GM23338 (cell line): ENCODE measurements at regions not wholly inside any gene's neighbourhood (a gene's known extent, or its start where the extent isn't known, plus 50 kb on each side); places are given as distances from the start of the nearest gene placed in this dataset.
A peak's percentile ranks its signal among the peaks of the same experiment; 100 is the strongest.

Experiments used
- ATAC-seq: fragments of 200-7000 bp; cut with Tn5 transposase; 3 replicates; pipeline ENCODE4 v1.9.1; 2020
- DNase-seq: peaks from one replicate; pipeline ENCODE4 v3.0.0-alpha.2; 2015; ENCODE audit warnings: low spot score
- H2AFZ ChIP-seq: fragments of 200-600 bp; sonication (generic); 2 replicates; pipeline ENCODE4 v1.8.0; 2016; ENCODE audit warnings: antibody characterized with exemption, mild to moderate bottlenecking, moderate library complexity
- H3F3A ChIP-seq: fragments of 200-600 bp; sonication (generic); replicated peaks from 2 replicates; pipeline ENCODE4 v1.8.0; 2017; ENCODE audit warnings: antibody characterized with exemption, mixed run types, low read depth
- H3K27ac ChIP-seq: fragments of 200-600 bp; sonication (generic); 2 replicates; pipeline ENCODE4 v1.6.1; 2016; ENCODE audit warnings: low read depth
- H3K27me3 ChIP-seq: fragments of 200-600 bp; sonication (generic); 2 replicates; pipeline ENCODE4 v1.8.0; 2016; ENCODE audit warnings: mild to moderate bottlenecking, mixed run types, moderate library complexity; ENCODE audit not compliant: insufficient read depth
- H3K36me3 ChIP-seq: fragments of 200-600 bp; sonication (generic); 2 replicates; pipeline ENCODE4 v1.8.0; 2016; ENCODE audit warnings: mild to moderate bottlenecking; ENCODE audit not compliant: insufficient read depth
- H3K4me1 ChIP-seq: fragments of 200-600 bp; sonication (generic); 2 replicates; pipeline ENCODE4 v1.8.0; 2016; ENCODE audit warnings: mild to moderate bottlenecking, moderate library complexity; ENCODE audit not compliant: insufficient read depth
- H3K4me2 ChIP-seq: fragments of 200-600 bp; sonication (generic); 2 replicates; pipeline ENCODE4 v1.7.1; 2017; ENCODE audit warnings: mixed run types
- H3K4me3 ChIP-seq: fragments of 200-600 bp; sonication (generic); 2 replicates; pipeline ENCODE4 v1.6.1; 2016; ENCODE audit warnings: mixed run types
- H3K79me2 ChIP-seq: fragments of 200-600 bp; sonication (generic); replicated peaks from 2 replicates; pipeline ENCODE4 v1.8.0; 2017; ENCODE audit warnings: mild to moderate bottlenecking; ENCODE audit not compliant: insufficient read depth
- H3K9me2 ChIP-seq: fragments of 200-600 bp; sonication (generic); 2 replicates; pipeline ENCODE4 v1.8.0; 2017; ENCODE audit not compliant: insufficient read depth
- H4K20me1 ChIP-seq: fragments of 200-600 bp; sonication (generic); replicated peaks from 2 replicates; pipeline ENCODE4 v1.8.0; 2017; ENCODE audit warnings: mild to moderate bottlenecking; ENCODE audit not compliant: insufficient read depth
- H3K27ac Mint-ChIP-seq: 2 replicates; pipeline ENCODE4 v1.8.0; 2020; ENCODE audit warnings: inconsistent platforms, mild to moderate bottlenecking, moderate library complexity, mixed read lengths
- H3K27me3 Mint-ChIP-seq: 3 replicates; pipeline ENCODE4 v1.8.0; 2022; ENCODE audit warnings: low read depth, mild to moderate bottlenecking, moderate library complexity, mixed read lengths, inconsistent platforms; ENCODE audit not compliant: insufficient read depth, poor library complexity
- H3K36me3 Mint-ChIP-seq: 3 replicates; pipeline ENCODE4 v1.8.0; 2021; ENCODE audit warnings: low read depth, mild to moderate bottlenecking, inconsistent platforms, moderate library complexity, mixed read lengths
- H3K4me1 Mint-ChIP-seq: 3 replicates; pipeline ENCODE4 v1.8.0; 2020; ENCODE audit warnings: mild to moderate bottlenecking, inconsistent platforms, mixed read lengths
- H3K4me3 Mint-ChIP-seq: 3 replicates; pipeline ENCODE4 v1.8.0; 2021; ENCODE audit warnings: moderate library complexity, mild to moderate bottlenecking, inconsistent platforms, mixed read lengths
- H3K9me3 Mint-ChIP-seq: 3 replicates; pipeline ENCODE4 v1.8.0; 2020; ENCODE audit warnings: moderate library complexity, mild to moderate bottlenecking, inconsistent platforms, mixed read lengths
- CREB1 ChIP-seq: fragments of 250-450 bp; sonication (Bioruptor Pico); IDR thresholded peaks from 2 replicates; pipeline ENCODE4 v1.5.0; 2020; ENCODE audit warnings: low read depth, mild to moderate bottlenecking, moderate library complexity
- CTCF ChIP-seq, 2 experiments: fragments of 200-600 bp in 1 of 2; sonication (generic) in 1 of 2; conservative IDR thresholded peaks; 2 replicates each; pipeline versions ENCODE4 v1.5.1 to v1.6.1; 2016 to 2017; ENCODE audit warnings: antibody characterized with exemption in 2 of 2, low read depth in 2 of 2, mild to moderate bottlenecking in 2 of 2, moderate library complexity in 1 of 2
- ETS1 ChIP-seq: IDR thresholded peaks from 2 replicates; pipeline ENCODE4 v1.6.1; 2016; ENCODE audit warnings: antibody characterized with exemption
- EZH2 ChIP-seq: fragments of 200-600 bp; sonication (generic); IDR thresholded peaks from one replicate; pipeline ENCODE4 v1.8.0; 2017; ENCODE audit warnings: antibody characterized with exemption, mild to moderate bottlenecking, low read depth; ENCODE audit not compliant: unreplicated experiment
- JUNB ChIP-seq: IDR thresholded peaks from one replicate; pipeline ENCODE4 v1.6.1; 2016; ENCODE audit warnings: antibody characterized with exemption; ENCODE audit not compliant: unreplicated experiment
- NANOG ChIP-seq: IDR thresholded peaks from 2 replicates; pipeline ENCODE4 v1.6.1; 2016; ENCODE audit warnings: antibody characterized with exemption, borderline replicate concordance
- POLR2AphosphoS5 ChIP-seq: IDR thresholded peaks from 2 replicates; pipeline ENCODE4 v1.6.1; 2016; ENCODE audit warnings: antibody characterized with exemption, low read depth
- REST ChIP-seq: IDR thresholded peaks from one replicate; pipeline ENCODE4 v1.6.1; 2018; ENCODE audit warnings: antibody characterized with exemption; ENCODE audit not compliant: unreplicated experiment
- STAT1 ChIP-seq: IDR thresholded peaks from one replicate; pipeline ENCODE4 v1.6.1; 2016; ENCODE audit warnings: antibody characterized with exemption; ENCODE audit not compliant: unreplicated experiment
- ZNF114 ChIP-seq: fragments of 250-450 bp; sonication (Bioruptor Pico); IDR thresholded peaks from 2 replicates; pipeline ENCODE4 v1.5.0; 2020; ENCODE audit warnings: mild to moderate bottlenecking, moderate library complexity
- ZNF331 ChIP-seq: fragments of 250-450 bp; sonication (Bioruptor Pico); IDR thresholded peaks from 2 replicates; pipeline ENCODE4 v1.5.0; 2020; ENCODE audit warnings: low read depth, mild to moderate bottlenecking, moderate library complexity

- no peaks in the 10 kb centered on the region for H3K27me3 ChIP-seq
- DNase-seq (peak; percentile 82), ATAC-seq (peak; percentile 100)
- H3K79me2 ChIP-seq: no peaks in the 10 kb centered on the region
- no peaks in the 10 kb centered on the region for H3K27me3 Mint-ChIP-seq
- no peak overlapping the region for H3K27ac Mint-ChIP-seq
- H3K4me1 ChIP-seq: no peaks in the 10 kb centered on the region
- H3K4me1 Mint-ChIP-seq: no peaks in the 10 kb centered on the region
- H3K4me3 ChIP-seq: no peak overlapping the region
- H3K9me2 ChIP-seq: no peaks in the 10 kb centered on the region
- no peaks in the 10 kb centered on the region for H3K36me3 Mint-ChIP-seq
- no peak overlapping the region for H3K27ac ChIP-seq
- H2AFZ ChIP-seq: no peak overlapping the region
- TF ChIP-seq CTCF (conservative IDR thresholded peaks at IDR 0.05; ENCODE audit: low read depth in 2 of 2) (peak; percentile 74 to 83), POLR2AphosphoS5 (no peak)
- H4K20me1 ChIP-seq: no peaks in the 10 kb centered on the region
- H3K4me3 Mint-ChIP-seq: no peak overlapping the region
- no peaks in the 10 kb centered on the region for H3F3A ChIP-seq
- H3K36me3 ChIP-seq: no peaks in the 10 kb centered on the region
- H3K9me3 Mint-ChIP-seq: no peaks in the 10 kb centered on the region; the same call in 2 of the 3 replicates
- H3K4me2 ChIP-seq: no peak overlapping the region
These were observed 136.7 kb upstream of the SPHKAP start for GRCh38 chr2:228318218-228318617.

DNA sequence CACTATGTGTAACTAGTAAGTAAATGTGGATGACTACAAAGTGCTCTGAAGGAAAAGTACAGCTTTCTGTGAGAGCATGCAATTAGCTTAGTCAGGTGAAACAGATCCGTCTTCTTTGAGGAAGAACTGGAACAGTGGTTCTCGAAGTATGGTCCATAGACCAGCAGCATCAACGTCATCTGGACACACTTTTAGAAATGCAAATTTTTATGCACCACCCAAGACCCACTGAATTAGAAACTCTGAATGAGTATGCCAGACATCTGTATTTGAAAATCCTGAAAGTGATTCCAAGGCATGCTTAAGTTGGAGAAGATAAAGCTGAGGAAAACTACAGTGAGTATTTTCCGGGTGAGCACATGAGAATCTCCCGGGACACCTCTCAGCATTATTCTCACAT, 130.7 kb upstream of the SPHKAP start:
- H4K20me1 ChIP-seq: no peaks in the 10 kb centered on the region
- no peaks in the 10 kb centered on the region for H3K36me3 ChIP-seq
- H3K9me3 Mint-ChIP-seq: no peaks in the 10 kb centered on the region; the same call in 2 of the 3 replicates

More for the DNA sequence above, 130.7 kb upstream of the SPHKAP start:
- Mint-ChIP-seq H3K4me3 (no peak overlapping the region), H3K27ac (no peak overlapping the region), H3K27me3 (no peaks in the 10 kb centered on the region), H3K36me3 (no peaks in the 10 kb centered on the region), H3K4me1 (no peaks in the 10 kb centered on the region)
- DNase-seq (no peak), ATAC-seq (no peak)
- Histone ChIP-seq H3K4me1 (no peaks in the 10 kb centered on the region), H3K79me2 (no peaks in the 10 kb centered on the region), H3K9me2 (0 out of 2 replicates have a peak, but pooled peaks cover 6% of the 10 kb centered on the region), H3K4me2 (no peak overlapping the region), H3K27me3 (no peaks in the 10 kb centered on the region), H2AFZ (peak overlapping the region; percentile 63; the same call in 1 of the 2 replicates), H3K27ac (no peak overlapping the region), H3F3A (no peaks in the 10 kb centered on the region), H3K4me3 (no peak overlapping the region)
- no peak for TF ChIP-seq JUNB
- TF ChIP-seq REST: no peak
- no peak for TF ChIP-seq POLR2AphosphoS5
- no peak for TF ChIP-seq EZH2
- TF ChIP-seq ETS1: no peak
- TF ChIP-seq NANOG: no peak
- no peak for TF ChIP-seq CREB1
- no peak for TF ChIP-seq STAT1
- no peak for TF ChIP-seq ZNF331
- TF ChIP-seq ZNF114 (CRISPR knock-in tag): no peak
